Prostate gland (tissue), 2 donors: ENCODE measurements at regions not wholly inside any gene's neighbourhood (a gene's known extent, or its start where the extent isn't known, plus 50 kb on each side); places are given as distances from the start of the nearest gene placed in this dataset.
A peak's percentile ranks its signal among the peaks of the same experiment; 100 is the strongest.

ENCODE experiments used
- DNase-seq: peaks from one replicate; pipeline ENCODE4 v3.0.0-alpha.2; 2019; ENCODE audit warnings: low spot score
- H3K27ac ChIP-seq, 2 donors: fragments of 200-600 bp; sonication (generic); 2 replicates each; pipeline ENCODE4 v1.5.1; 2017 to 2019
- H3K27me3 ChIP-seq: fragments of 200-600 bp; sonication (generic); replicated peaks from 2 replicates; pipeline ENCODE4 v1.5.1; 2019; ENCODE audit not compliant: insufficient read depth
- H3K36me3 ChIP-seq, 2 donors: fragments of 200-600 bp; sonication (generic); 1 replicate in 1 of 2; 2 replicates in 1 of 2; pipeline versions ENCODE4 v1.5.1 to v1.8.1; 2017 to 2019
- H3K4me1 ChIP-seq: fragments of 200-600 bp; sonication (generic); replicated peaks from 2 replicates; pipeline ENCODE4 v1.5.1; 2019
- H3K4me3 ChIP-seq, 2 donors: fragments of 200-600 bp; sonication (generic); 2 replicates each; pipeline ENCODE4 v1.5.1; 2017 to 2019
- H3K9me3 ChIP-seq: fragments of 200-600 bp; sonication (generic); 2 replicates; pipeline ENCODE4 v1.5.1; 2017
- POLR2A ChIP-seq: fragments of 450-650 bp; IDR thresholded peaks from one replicate; pipeline ENCODE4 v1.6.1; 2016; ENCODE audit warnings: antibody characterized with exemption, mild to moderate bottlenecking
- POLR2AphosphoS5 ChIP-seq: sonication (generic); formaldehyde crosslinking; IDR thresholded peaks from one replicate; pipeline ENCODE4 v1.6.1; 2017; ENCODE audit warnings: antibody characterized with exemption
- WGBS: methylation state at CpG from one replicate; pipeline ENCODE4 v1.1.5; 2018; 5-methylcytosine and 5-hydroxymethylcytosine counted together
- intact Hi-C: fragments of 100-400 bp; cut with DNase I; formaldehyde crosslinking; loops from one replicate; pipeline ENCODE4 v1.14.2; 2022
- TF ChIP-seq, protein P1 (sequence below), 4 experiments: fragments of 200-600 bp in 2 of 4; fragments of 450-650 bp in 2 of 4; sonication (generic) in 2 of 4; IDR thresholded peaks; 1 replicate in 3 of 4; 2 replicates in 1 of 4; pipeline ENCODE4 v1.5.1; 2016 to 2019; ENCODE audit warnings: antibody characterized with exemption in 4 of 4, mild to moderate bottlenecking in 2 of 4, moderate library complexity in 2 of 4

- no peak for DNase-seq
- no peaks in the 10 kb centered on the region for H3K27me3 ChIP-seq
- intact Hi-C loops = no loop called here
- TF ChIP-seq, protein P1, sequence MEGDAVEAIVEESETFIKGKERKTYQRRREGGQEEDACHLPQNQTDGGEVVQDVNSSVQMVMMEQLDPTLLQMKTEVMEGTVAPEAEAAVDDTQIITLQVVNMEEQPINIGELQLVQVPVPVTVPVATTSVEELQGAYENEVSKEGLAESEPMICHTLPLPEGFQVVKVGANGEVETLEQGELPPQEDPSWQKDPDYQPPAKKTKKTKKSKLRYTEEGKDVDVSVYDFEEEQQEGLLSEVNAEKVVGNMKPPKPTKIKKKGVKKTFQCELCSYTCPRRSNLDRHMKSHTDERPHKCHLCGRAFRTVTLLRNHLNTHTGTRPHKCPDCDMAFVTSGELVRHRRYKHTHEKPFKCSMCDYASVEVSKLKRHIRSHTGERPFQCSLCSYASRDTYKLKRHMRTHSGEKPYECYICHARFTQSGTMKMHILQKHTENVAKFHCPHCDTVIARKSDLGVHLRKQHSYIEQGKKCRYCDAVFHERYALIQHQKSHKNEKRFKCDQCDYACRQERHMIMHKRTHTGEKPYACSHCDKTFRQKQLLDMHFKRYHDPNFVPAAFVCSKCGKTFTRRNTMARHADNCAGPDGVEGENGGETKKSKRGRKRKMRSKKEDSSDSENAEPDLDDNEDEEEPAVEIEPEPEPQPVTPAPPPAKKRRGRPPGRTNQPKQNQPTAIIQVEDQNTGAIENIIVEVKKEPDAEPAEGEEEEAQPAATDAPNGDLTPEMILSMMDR (IDR thresholded peaks at IDR 0.05) = no peak
- no peak for TF ChIP-seq POLR2AphosphoS5
- no peak for TF ChIP-seq POLR2A
- H3K4me3 ChIP-seq = no peak overlapping the region
- H3K27ac ChIP-seq = peak overlapping the region in 1 of 2 donors; percentile 9
- no peaks in the 10 kb centered on the region for H3K9me3 ChIP-seq
- no peaks in the 10 kb centered on the region for H3K36me3 ChIP-seq
- H3K4me1 ChIP-seq = no peaks in the 10 kb centered on the region
Observed at GRCh38 chr12:88925454-88925853, 345.2 kb upstream of the KITLG start.

GRCh38 chr12:88924162-88924561 lies 343.9 kb upstream of the KITLG start:
- peak; percentile 31 for DNase-seq
- intact Hi-C loops = no loop called here

DNA sequence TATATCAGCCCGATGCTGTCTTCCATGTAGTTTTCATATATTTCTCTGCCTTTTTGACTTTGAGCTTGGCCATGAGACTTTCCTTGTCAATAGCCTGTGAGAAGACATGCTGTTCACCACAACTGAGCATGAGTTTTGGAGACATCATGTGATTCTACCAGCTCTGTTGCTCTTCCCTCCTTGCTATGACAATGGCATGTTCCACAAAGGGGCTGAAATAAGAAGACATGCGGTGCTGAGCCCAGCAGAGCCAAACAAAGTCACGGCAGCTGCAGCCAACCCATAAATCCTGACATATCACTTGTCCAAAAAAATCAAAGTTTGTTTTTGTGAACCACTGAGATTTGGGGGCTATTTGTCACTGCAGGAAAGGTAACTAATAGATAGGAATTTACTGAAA lies 343.4 kb upstream of the KITLG start:
- Histone ChIP-seq H3K27ac (no peak overlapping the region), H3K4me1 (no peaks in the 10 kb centered on the region), H3K36me3 (no peaks in the 10 kb centered on the region), H3K4me3 (no peak overlapping the region), H3K9me3 (no peaks in the 10 kb centered on the region), H3K27me3 (no peaks in the 10 kb centered on the region)
- TF ChIP-seq POLR2A (no peak), POLR2AphosphoS5 (no peak)
- TF ChIP-seq, protein P1 (IDR thresholded peaks at IDR 0.05) = no peak
- intact Hi-C loops = no loop called here
- 65% methylated on average over 3 of the region's 3 CpGs for WGBS
- no peak for DNase-seq

More at GRCh38 chr12:88924162-88924561, 343.9 kb upstream of the KITLG start:
- no peaks in the 10 kb centered on the region for H3K4me1 ChIP-seq
- no peaks in the 10 kb centered on the region for H3K9me3 ChIP-seq
- no peaks in the 10 kb centered on the region for H3K27me3 ChIP-seq
- no peaks in the 10 kb centered on the region for H3K36me3 ChIP-seq
- no peak overlapping the region for H3K4me3 ChIP-seq
- TF ChIP-seq POLR2AphosphoS5 (peak; percentile 64), POLR2A (no peak)
- H3K27ac ChIP-seq = no peak overlapping the region
- 26% methylated on average over 4 of the region's 4 CpGs for WGBS

GRCh38 chr12:88922816-88923215 lies 342.5 kb upstream of the KITLG start:
- TF ChIP-seq, protein P1 (IDR thresholded peaks at IDR 0.05) = no peak
- TF ChIP-seq POLR2AphosphoS5 (no peak), POLR2A (no peak)
- DNase-seq = no peak
- no peaks in the 10 kb centered on the region for H3K9me3 ChIP-seq
- no peak overlapping the region for H3K27ac ChIP-seq
- intact Hi-C loops = no loop called here
- no peaks in the 10 kb centered on the region for H3K4me1 ChIP-seq
- H3K4me3 ChIP-seq = no peak overlapping the region
- H3K36me3 ChIP-seq = no peaks in the 10 kb centered on the region
- 51% methylated on average over 1 of the region's 1 CpG for WGBS
- H3K27me3 ChIP-seq = no peaks in the 10 kb centered on the region

DNA sequence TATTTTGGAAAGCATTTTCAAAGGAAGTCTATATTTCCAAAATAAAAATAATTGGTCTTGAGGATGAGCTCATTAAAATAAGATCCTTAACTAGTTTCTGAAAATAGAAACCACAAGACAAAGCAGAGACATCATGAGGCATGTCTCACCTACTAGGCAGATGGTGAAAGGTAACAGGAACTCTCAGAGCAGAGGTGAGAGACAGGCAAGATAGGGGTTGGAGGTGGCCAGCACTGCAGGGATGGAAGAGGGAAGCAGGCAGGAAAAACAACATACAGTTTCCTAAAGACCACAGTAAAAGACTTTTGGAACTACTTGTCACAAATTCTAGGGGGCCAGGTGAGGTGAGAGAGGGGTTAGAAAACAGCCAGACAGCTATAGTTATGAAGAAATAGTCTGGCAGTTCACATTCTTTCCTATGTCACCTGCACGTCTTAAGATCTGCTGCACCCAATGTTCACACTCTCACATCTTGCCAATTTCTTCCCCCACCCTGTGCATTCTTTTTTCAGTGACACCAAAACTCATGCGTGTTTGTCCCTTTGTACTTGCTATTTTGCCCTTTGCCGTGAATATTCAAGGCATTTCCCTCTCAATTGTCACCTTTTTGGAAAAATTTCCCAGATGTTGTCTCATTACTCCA lies 341.7 kb upstream of the KITLG start:
- H3K27me3 ChIP-seq = no peaks in the 10 kb centered on the region
- no peaks in the 10 kb centered on the region for H3K9me3 ChIP-seq
- no peaks in the 10 kb centered on the region for H3K4me1 ChIP-seq
- DNase-seq = no peak
- no peak overlapping the region for H3K4me3 ChIP-seq
- intact Hi-C loops = no loop called here
- no peaks in the 10 kb centered on the region for H3K36me3 ChIP-seq
- no peak overlapping the region for H3K27ac ChIP-seq
- TF ChIP-seq, protein P1 (IDR thresholded peaks at IDR 0.05) = no peak
- TF ChIP-seq POLR2A = no peak
- TF ChIP-seq POLR2AphosphoS5 = no peak
- WGBS = 67% methylated on average over 3 of the region's 3 CpGs
